MG63 (cell line): ENCODE measurements at regions not wholly inside any gene's neighbourhood (a gene's known extent, or its start where the extent isn't known, plus 50 kb on each side); places are given as distances from the start of the nearest gene placed in this dataset.

ENCODE experiments used
- DNase-seq: peaks from one replicate; pipeline ENCODE4 v3.0.0-alpha.2; 2020
- H3K27me3 ChIP-seq: fragments of 250-450 bp; sonication (Bioruptor Pico); 2 replicates; pipeline ENCODE4 v1.5.1; 2020; ENCODE audit warnings: mild to moderate bottlenecking, moderate library complexity
- H3K36me3 ChIP-seq: fragments of 250-450 bp; sonication (Bioruptor Pico); 2 replicates; pipeline ENCODE4 v1.5.1; 2020; ENCODE audit warnings: mild to moderate bottlenecking, moderate library complexity
- H3K4me3 ChIP-seq: fragments of 250-450 bp; sonication (Bioruptor Pico); 2 replicates; pipeline ENCODE4 v1.5.1; 2020; ENCODE audit warnings: mild to moderate bottlenecking, moderate library complexity
- H3K9me3 ChIP-seq: fragments of 250-450 bp; sonication (Bioruptor Pico); 2 replicates; pipeline ENCODE4 v1.5.1; 2020; ENCODE audit warnings: mild to moderate bottlenecking, moderate library complexity

- Histone ChIP-seq H3K4me3 (no peak overlapping the region), H3K36me3 (no peaks in the 10 kb centered on the region), H3K27me3 (no peaks in the 10 kb centered on the region), H3K9me3 (no peaks in the 10 kb centered on the region)
- DNase-seq = no peak
Observed at GRCh38 chr10:35722226-35722625, 80.1 kb upstream of the FZD8 start.

- H3K9me3 ChIP-seq = no peaks in the 10 kb centered on the region
Observed at GRCh38 chr10:35720366-35720765, 78.3 kb upstream of the FZD8 start.

GRCh38 chr10:35716776-35717175 lies 74.7 kb upstream of the FZD8 start:
- H3K36me3 ChIP-seq = no peaks in the 10 kb centered on the region
- no peaks in the 10 kb centered on the region for H3K27me3 ChIP-seq
- no peak for DNase-seq
- no peaks in the 10 kb centered on the region for H3K9me3 ChIP-seq
- no peak overlapping the region for H3K4me3 ChIP-seq

More at GRCh38 chr10:35720366-35720765, 78.3 kb upstream of the FZD8 start:
- Histone ChIP-seq H3K4me3 (no peak overlapping the region), H3K36me3 (no peaks in the 10 kb centered on the region), H3K27me3 (no peaks in the 10 kb centered on the region)
- no peak for DNase-seq

GRCh38 chr10:35712486-35712885 lies 70.4 kb upstream of the FZD8 start:
- DNase-seq = no peak
- H3K9me3 ChIP-seq = no peaks in the 10 kb centered on the region
- no peak overlapping the region for H3K4me3 ChIP-seq
- H3K27me3 ChIP-seq = no peaks in the 10 kb centered on the region
- no peaks in the 10 kb centered on the region for H3K36me3 ChIP-seq

GRCh38 chr10:35711615-35712411 lies 69.7 kb upstream of the FZD8 start:
- no peak for DNase-seq
- no peaks in the 10 kb centered on the region for H3K9me3 ChIP-seq
- no peaks in the 10 kb centered on the region for H3K36me3 ChIP-seq
- H3K4me3 ChIP-seq = no peak overlapping the region
- H3K27me3 ChIP-seq = no peaks in the 10 kb centered on the region

- Histone ChIP-seq H3K27me3 (no peaks in the 10 kb centered on the region), H3K9me3 (no peaks in the 10 kb centered on the region), H3K4me3 (no peak overlapping the region), H3K36me3 (no peaks in the 10 kb centered on the region)
- DNase-seq = no peak
Observed at GRCh38 chr10:35707642-35708425, 65.7 kb upstream of the FZD8 start.

GRCh38 chr10:35706959-35707358 lies 64.9 kb upstream of the FZD8 start:
- Histone ChIP-seq H3K9me3 (no peaks in the 10 kb centered on the region), H3K27me3 (no peaks in the 10 kb centered on the region), H3K4me3 (no peak overlapping the region), H3K36me3 (no peaks in the 10 kb centered on the region)
- DNase-seq = no peak

GRCh38 chr10:35705671-35706070 lies 63.6 kb upstream of the FZD8 start:
- Histone ChIP-seq H3K27me3 (no peaks in the 10 kb centered on the region), H3K9me3 (no peaks in the 10 kb centered on the region), H3K36me3 (no peaks in the 10 kb centered on the region), H3K4me3 (no peak overlapping the region)
- no peak for DNase-seq

GRCh38 chr10:35705051-35705450 lies 63.0 kb upstream of the FZD8 start:
- no peaks in the 10 kb centered on the region for H3K9me3 ChIP-seq
- no peak for DNase-seq
- H3K27me3 ChIP-seq = no peaks in the 10 kb centered on the region
- H3K36me3 ChIP-seq = no peaks in the 10 kb centered on the region
- no peak overlapping the region for H3K4me3 ChIP-seq

GRCh38 chr10:35704401-35704800 lies 62.3 kb upstream of the FZD8 start:
- DNase-seq = no peak
- H3K27me3 ChIP-seq = no peaks in the 10 kb centered on the region

GRCh38 chr10:35700487-35700882 lies 58.4 kb upstream of the FZD8 start:
- no peak overlapping the region for H3K4me3 ChIP-seq

More at GRCh38 chr10:35704401-35704800, 62.3 kb upstream of the FZD8 start:
- H3K4me3 ChIP-seq = no peak overlapping the region
- H3K36me3 ChIP-seq = no peaks in the 10 kb centered on the region
- no peaks in the 10 kb centered on the region for H3K9me3 ChIP-seq

GRCh38 chr10:35699848-35700486 lies 57.9 kb upstream of the FZD8 start:
- no peaks in the 10 kb centered on the region for H3K27me3 ChIP-seq
- H3K4me3 ChIP-seq = no peak overlapping the region
- no peaks in the 10 kb centered on the region for H3K36me3 ChIP-seq
- no peaks in the 10 kb centered on the region for H3K9me3 ChIP-seq
- DNase-seq = no peak

More at GRCh38 chr10:35700487-35700882, 58.4 kb upstream of the FZD8 start:
- no peak for DNase-seq
- Histone ChIP-seq H3K36me3 (no peaks in the 10 kb centered on the region), H3K9me3 (no peaks in the 10 kb centered on the region), H3K27me3 (no peaks in the 10 kb centered on the region)

- no peak for DNase-seq
- no peaks in the 10 kb centered on the region for H3K36me3 ChIP-seq
- no peaks in the 10 kb centered on the region for H3K27me3 ChIP-seq
- H3K9me3 ChIP-seq = no peaks in the 10 kb centered on the region
- H3K4me3 ChIP-seq = no peak overlapping the region
Observed at GRCh38 chr10:35696392-35697287, 54.5 kb upstream of the FZD8 start.

- Histone ChIP-seq H3K4me3 (no peak overlapping the region), H3K9me3 (no peaks in the 10 kb centered on the region), H3K36me3 (no peaks in the 10 kb centered on the region), H3K27me3 (no peaks in the 10 kb centered on the region)
- no peak for DNase-seq
Observed at GRCh38 chr10:35693800-35694199, 51.7 kb upstream of the FZD8 start.
